B cell (primary cell): ENCODE measurements at regions not wholly inside any gene's neighbourhood (a gene's known extent, or its start where the extent isn't known, plus 50 kb on each side); places are given as distances from the start of the nearest gene placed in this dataset.

Experiments
- ATAC-seq: fragments of 200-7000 bp; cut with Tn5 transposase; one replicate; pipeline ENCODE4 v1.10.0; 2021; ENCODE audit warnings: low read depth, mild to moderate bottlenecking, moderate number of reproducible peaks, moderate library complexity
- CTCF ChIA-PET: fragments of 350-600 bp; sonication (Branson Sonifier 250); formaldehyde crosslinking; loops from one replicate; lab custom pipeline; 2021; ENCODE audit warnings: antibody characterized with exemption, inconsistent platforms; lab: Charles Lee
- POLR2A ChIA-PET: fragments of 350-600 bp; sonication (Branson Sonifier 250); formaldehyde crosslinking; loops from one replicate; lab custom pipeline; 2021; ENCODE audit warnings: antibody characterized with exemption; lab: Charles Lee
- DNase-seq: peaks from one replicate; pipeline ENCODE4 v3.0.0; 2013
- H2AFZ ChIP-seq: 2 replicates; pipeline ENCODE4 v1.6.1; 2012; ENCODE audit warnings: mild to moderate bottlenecking, low read depth, low read length; ENCODE audit not compliant: insufficient read depth, poor library complexity, severe bottlenecking
- H3K27ac ChIP-seq, 2 donors: 1 replicate in 1 of 2; 2 replicates in 1 of 2; pipeline ENCODE4 v1.5.1; 2012 to 2013; ENCODE audit warnings: low read length in 2 of 2, mild to moderate bottlenecking in 2 of 2, moderate library complexity in 1 of 2
- H3K27me3 ChIP-seq, 4 experiments: fragments of 200-600 bp in 1 of 4; sonication (generic) in 1 of 4; replicated peaks in 1 of 4; 1 replicate in 2 of 4; 2 replicates in 2 of 4; pipeline versions ENCODE4 v1.6.1 to v1.7.0; 2013 to 2016; ENCODE audit warnings: low read length in 3 of 4, mild to moderate bottlenecking in 2 of 4, mixed read lengths in 1 of 4, moderate library complexity in 1 of 4; ENCODE audit not compliant: insufficient read depth in 4 of 4, control insufficient read depth in 3 of 4; ENCODE audit errors: control extremely low read depth in 1 of 4
- H3K36me3 ChIP-seq, 2 experiments: replicated peaks in 1 of 2; 1 replicate in 1 of 2; 2 replicates in 1 of 2; pipeline versions ENCODE4 v1.6.1 to v1.7.1; 2013; ENCODE audit warnings: low read length in 1 of 2; ENCODE audit not compliant: insufficient read depth in 2 of 2, control insufficient read depth in 1 of 2; ENCODE audit errors: control extremely low read depth in 1 of 2, extremely low read depth in 1 of 2
- H3K4me1 ChIP-seq, 2 donors: fragments of 200-600 bp in 1 of 2; sonication (generic) in 1 of 2; 1 replicate in 1 of 2; 2 replicates in 1 of 2; pipeline versions ENCODE4 v1.5.1 to v1.6.1; 2013 to 2017; ENCODE audit warnings: low read length in 2 of 2; ENCODE audit not compliant: control insufficient read depth in 2 of 2, insufficient read depth in 2 of 2
- H3K4me2 ChIP-seq: replicated peaks from 2 replicates; pipeline ENCODE3; 2012; ENCODE audit warnings: mild to moderate bottlenecking, low read depth, low read length; ENCODE audit not compliant: poor library complexity, severe bottlenecking
- H3K4me3 ChIP-seq, 5 experiments: fragments of 200-600 bp in 1 of 5; sonication (generic) in 1 of 5; 1 replicate in 3 of 5; 2 replicates in 2 of 5; pipeline versions ENCODE4 v1.5.1 to v1.7.0; 2011 to 2016; ENCODE audit warnings: low read length in 4 of 5, mild to moderate bottlenecking in 4 of 5, low read depth in 2 of 5, control low read depth in 1 of 5, moderate library complexity in 1 of 5; ENCODE audit not compliant: insufficient read depth in 1 of 5; ENCODE audit errors: control extremely low read depth in 1 of 5, extremely low read depth in 1 of 5
- H3K79me2 ChIP-seq: fragments of 200-600 bp; sonication (generic); one replicate; pipeline ENCODE4 v1.6.0; 2016; ENCODE audit warnings: low read length; ENCODE audit not compliant: control insufficient read depth, insufficient read depth
- H3K9ac ChIP-seq: fragments of 200-600 bp; sonication (generic); 2 replicates; pipeline ENCODE4 v1.6.1; 2017; ENCODE audit warnings: mild to moderate bottlenecking, low read length, moderate library complexity
- H3K9me3 ChIP-seq, 3 donors: one replicate each; pipeline versions ENCODE4 v1.6.1 to v1.7.1; 2013; ENCODE audit warnings: low read length in 2 of 3; ENCODE audit not compliant: control insufficient read depth in 2 of 3, insufficient read depth in 1 of 3; ENCODE audit errors: control extremely low read depth in 1 of 3
- H4K20me1 ChIP-seq: 2 replicates; pipeline ENCODE4 v1.6.0; 2012; ENCODE audit warnings: mild to moderate bottlenecking, low read length; ENCODE audit not compliant: insufficient read depth, control insufficient read depth, poor library complexity, severe bottlenecking
- H3K27ac Mint-ChIP-seq: one replicate; pipeline ENCODE4 v1.8.0; 2021; ENCODE audit warnings: mixed read lengths
- H3K27me3 Mint-ChIP-seq: one replicate; pipeline ENCODE4 v1.8.0; 2021; ENCODE audit warnings: mixed read lengths
- H3K4me1 Mint-ChIP-seq: one replicate; pipeline ENCODE4 v1.8.0; 2021; ENCODE audit warnings: mixed read lengths
- H3K4me3 Mint-ChIP-seq: one replicate; pipeline ENCODE4 v1.8.0; 2021; ENCODE audit warnings: mixed read lengths
- H3K9me3 Mint-ChIP-seq: one replicate; pipeline ENCODE4 v1.8.0; 2022; ENCODE audit warnings: mixed read lengths; ENCODE audit not compliant: insufficient read depth
- EZH2 ChIP-seq: IDR thresholded peaks from 2 replicates; pipeline ENCODE4 v1.6.1; 2012; ENCODE audit warnings: borderline replicate concordance, low read depth, mild to moderate bottlenecking, moderate library complexity, low read length; ENCODE audit not compliant: insufficient read depth, poor library complexity, severe bottlenecking
- WGBS: methylation state at CpG from one replicate; pipeline ENCODE4 v1.1.5; 2013; ENCODE audit warnings: missing lambda C conversion rate; ENCODE audit not compliant: insufficient coverage; 5-methylcytosine and 5-hydroxymethylcytosine counted together
- intact Hi-C: fragments of 100-400 bp; cut with micrococcal nuclease; formaldehyde crosslinking; loops from one replicate; pipeline ENCODE4 v1.10.0; 2022
- TF ChIP-seq, protein P1 (sequence below): fragments of 200-600 bp; IDR thresholded peaks from one replicate; pipeline ENCODE4 v1.8.0; 2022; ENCODE audit warnings: antibody characterized with exemption, mild to moderate bottlenecking

DNA sequence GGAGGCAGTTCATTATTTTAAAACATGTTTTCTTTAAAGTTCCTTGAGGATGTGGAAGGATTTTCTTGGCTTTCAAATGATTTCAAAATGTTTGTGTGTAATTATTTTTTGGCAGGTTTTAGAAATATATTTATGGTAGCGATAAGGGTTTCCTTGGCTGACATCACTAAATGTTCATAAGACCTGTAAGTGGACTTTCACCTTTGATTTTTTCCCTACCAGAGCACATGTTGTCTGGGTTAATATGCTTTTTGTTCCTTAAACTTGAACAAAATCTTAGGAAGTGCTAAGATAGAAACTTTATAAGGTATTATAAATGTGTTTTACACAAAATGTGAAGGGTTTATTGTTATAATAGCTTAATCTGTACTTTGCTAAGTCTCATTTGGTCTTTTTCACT lies 315.6 kb downstream of the PCDH7 start:
- H4K20me1 ChIP-seq = no peaks in the 10 kb centered on the region
- H3K79me2 ChIP-seq = no peaks in the 10 kb centered on the region
- TF ChIP-seq EZH2 = no peak
- TF ChIP-seq, protein P1, sequence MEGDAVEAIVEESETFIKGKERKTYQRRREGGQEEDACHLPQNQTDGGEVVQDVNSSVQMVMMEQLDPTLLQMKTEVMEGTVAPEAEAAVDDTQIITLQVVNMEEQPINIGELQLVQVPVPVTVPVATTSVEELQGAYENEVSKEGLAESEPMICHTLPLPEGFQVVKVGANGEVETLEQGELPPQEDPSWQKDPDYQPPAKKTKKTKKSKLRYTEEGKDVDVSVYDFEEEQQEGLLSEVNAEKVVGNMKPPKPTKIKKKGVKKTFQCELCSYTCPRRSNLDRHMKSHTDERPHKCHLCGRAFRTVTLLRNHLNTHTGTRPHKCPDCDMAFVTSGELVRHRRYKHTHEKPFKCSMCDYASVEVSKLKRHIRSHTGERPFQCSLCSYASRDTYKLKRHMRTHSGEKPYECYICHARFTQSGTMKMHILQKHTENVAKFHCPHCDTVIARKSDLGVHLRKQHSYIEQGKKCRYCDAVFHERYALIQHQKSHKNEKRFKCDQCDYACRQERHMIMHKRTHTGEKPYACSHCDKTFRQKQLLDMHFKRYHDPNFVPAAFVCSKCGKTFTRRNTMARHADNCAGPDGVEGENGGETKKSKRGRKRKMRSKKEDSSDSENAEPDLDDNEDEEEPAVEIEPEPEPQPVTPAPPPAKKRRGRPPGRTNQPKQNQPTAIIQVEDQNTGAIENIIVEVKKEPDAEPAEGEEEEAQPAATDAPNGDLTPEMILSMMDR = no peak
- Mint-ChIP-seq H3K27me3 (no peaks in the 10 kb centered on the region), H3K9me3 (peaks cover 2% of the 10 kb centered on the region), H3K27ac (no peak overlapping the region), H3K4me1 (no peaks in the 10 kb centered on the region), H3K4me3 (no peak overlapping the region)
- CTCF ChIA-PET = no interaction called here
- H3K9ac ChIP-seq = no peak overlapping the region
- no CpG with 5 or more reads among the region's 1 CpG for WGBS
- intact Hi-C loops = no loop called here
- H3K4me2 ChIP-seq = no peak overlapping the region
- H2AFZ ChIP-seq = no peak overlapping the region
- no peaks in the 10 kb centered on the region for H3K9me3 ChIP-seq
- no peak for DNase-seq
- no peak overlapping the region for H3K4me3 ChIP-seq
- no peak overlapping the region for H3K27ac ChIP-seq
- no peaks in the 10 kb centered on the region for H3K27me3 ChIP-seq
- H3K4me1 ChIP-seq = no peaks in the 10 kb centered on the region
- no peak for ATAC-seq
- no peaks in the 10 kb centered on the region for H3K36me3 ChIP-seq
- POLR2A ChIA-PET = no interaction called here

- Histone ChIP-seq H3K4me2 (no peak overlapping the region), H3K79me2 (no peaks in the 10 kb centered on the region), H3K9ac (no peak overlapping the region), H3K4me3 (no peak overlapping the region), H3K9me3 (no peaks in the 10 kb centered on the region), H3K27ac (no peak overlapping the region), H3K4me1 (no peaks in the 10 kb centered on the region), H4K20me1 (no peaks in the 10 kb centered on the region), H3K27me3 (no peaks in the 10 kb centered on the region), H3K36me3 (no peaks in the 10 kb centered on the region), H2AFZ (no peak overlapping the region)
- H3K4me1 Mint-ChIP-seq = no peaks in the 10 kb centered on the region
- ATAC-seq (no peak), DNase-seq (no peak)
- CTCF ChIA-PET = no interaction called here
- no peaks in the 10 kb centered on the region for H3K27me3 Mint-ChIP-seq
- intact Hi-C loops = no loop called here
- no peak overlapping the region for H3K27ac Mint-ChIP-seq
- POLR2A ChIA-PET = no interaction called here
- TF ChIP-seq, protein P1 = no peak
- TF ChIP-seq EZH2 = no peak
- no peak overlapping the region for H3K4me3 Mint-ChIP-seq
- peaks cover 2% of the 10 kb centered on the region for H3K9me3 Mint-ChIP-seq
These were observed 317.5 kb downstream of the PCDH7 start for GRCh38 chr4:31037703-31038102.
